PC-3 (cell line): ENCODE measurements at regions not wholly inside any gene's neighbourhood (a gene's known extent, or its start where the extent isn't known, plus 50 kb on each side); places are given as distances from the start of the nearest gene placed in this dataset.
"Not testable (repeated sequence)": the region's sequence is repeated elsewhere in the genome, so short reads cannot be mapped to it uniquely, and the experiment has no call there.

Source experiments
- ATAC-seq: fragments of 200-7000 bp; cut with Tn5 transposase; 2 replicates; pipeline ENCODE4 v1.9.1; 2020; ENCODE audit warnings: mild to moderate bottlenecking, moderate library complexity
- BruUV-seq: library from RNA; stranded (reverse); fragments of 400-500 nt; replicated peaks from 2 replicates; lab custom pipeline; 2021; lab: Mats Ljungman, UMichigan
- CTCF ChIA-PET: fragments of 300-600 bp; sonication (Branson Sonifier 250); formaldehyde crosslinking; loops from one replicate; lab custom pipeline; 2022; ENCODE audit warnings: antibody characterized with exemption; lab: Charles Lee
- POLR2A ChIA-PET: fragments of 300-600 bp; sonication (Branson Sonifier 250); formaldehyde crosslinking; loops from one replicate; lab custom pipeline; 2022; ENCODE audit warnings: antibody characterized with exemption; ENCODE audit not compliant: unreplicated experiment; lab: Charles Lee
- DNase-seq: peaks from one replicate; pipeline ENCODE4 v3.0.0-alpha.2; 2015
- H2AFZ ChIP-seq: fragments of 300-600 bp; sonication (generic); 2 replicates; pipeline ENCODE4 v1.6.0; 2016; ENCODE audit warnings: antibody characterized with exemption, low read length
- H3F3A ChIP-seq: fragments of 300-600 bp; sonication (generic); one replicate; pipeline ENCODE4 v1.6.0; 2017; ENCODE audit warnings: antibody characterized with exemption, low read length, control low read depth, mild to moderate bottlenecking; ENCODE audit not compliant: unreplicated experiment
- H3K27ac ChIP-seq: fragments of 300-600 bp; sonication (generic); 2 replicates; pipeline ENCODE4 v1.5.1; 2016; ENCODE audit warnings: mild to moderate bottlenecking, low read length
- H3K27me3 ChIP-seq: fragments of 300-600 bp; sonication (generic); 2 replicates; pipeline ENCODE4 v1.6.1; 2016; ENCODE audit warnings: low read length, mixed read lengths
- H3K36me3 ChIP-seq: fragments of 300-600 bp; sonication (generic); 2 replicates; pipeline ENCODE4 v1.6.1; 2016; ENCODE audit warnings: low read depth, mixed run types, low read length, mixed read lengths
- H3K4me1 ChIP-seq: fragments of 300-600 bp; sonication (generic); 2 replicates; pipeline ENCODE4 v1.5.1; 2016; ENCODE audit warnings: low read length; ENCODE audit not compliant: insufficient read depth
- H3K4me2 ChIP-seq: fragments of 300-600 bp; sonication (generic); 2 replicates; pipeline ENCODE4 v1.6.0; 2016; ENCODE audit warnings: low read length
- H3K4me3 ChIP-seq: fragments of 300-600 bp; sonication (generic); 2 replicates; pipeline ENCODE4 v1.5.1; 2016; ENCODE audit warnings: mild to moderate bottlenecking, low read length, mixed read lengths
- H3K79me2 ChIP-seq: fragments of 300-600 bp; sonication (generic); 2 replicates; pipeline ENCODE4 v1.6.1; 2017; ENCODE audit warnings: low read length, mixed read lengths
- H3K9ac ChIP-seq: fragments of 300-600 bp; sonication (generic); 2 replicates; pipeline ENCODE4 v1.6.0; 2016; ENCODE audit warnings: mild to moderate bottlenecking, low read length
- H3K9me2 ChIP-seq: fragments of 300-600 bp; sonication (generic); replicated peaks from 2 replicates; pipeline ENCODE4 v1.6.1; 2016; ENCODE audit warnings: mixed run types, low read length, mixed read lengths
- H3K9me3 ChIP-seq: fragments of 300-600 bp; sonication (generic); 2 replicates; pipeline ENCODE4 v1.6.1; 2016; ENCODE audit warnings: low read length, mixed read lengths
- H4K20me1 ChIP-seq: fragments of 300-600 bp; sonication (generic); 2 replicates; pipeline ENCODE4 v1.6.1; 2016; ENCODE audit warnings: low read length, mixed read lengths
- CTCF ChIP-seq: fragments of 300-600 bp; sonication (generic); conservative IDR thresholded peaks from 2 replicates; pipeline ENCODE4 v1.5.1; 2017; ENCODE audit warnings: antibody characterized with exemption, low read depth, mild to moderate bottlenecking, low read length
- EZH2 ChIP-seq: fragments of 300-600 bp; sonication (generic); IDR thresholded peaks from one replicate; pipeline ENCODE4 v1.6.1; 2017; ENCODE audit warnings: antibody characterized with exemption, mild to moderate bottlenecking, low read length; ENCODE audit not compliant: unreplicated experiment
- EZH2phosphoT487 ChIP-seq: fragments of 300-600 bp; sonication (generic); IDR thresholded peaks from 2 replicates; pipeline ENCODE4 v1.6.1; 2018; ENCODE audit warnings: mild to moderate bottlenecking, antibody characterized with exemption, low read length, borderline replicate concordance
- intact Hi-C: fragments of 100-400 bp; cut with micrococcal nuclease; formaldehyde crosslinking; loops from 2 replicates; pipeline ENCODE4 v1.9.0; 2023

GRCh38 chr7:36062154-36062815, 90.8 kb upstream of the EEPD1 start:
- Histone ChIP-seq H3K9me3 (no peaks in the 10 kb centered on the region), H3K4me3 (no peak overlapping the region), H3K27me3 (no peaks in the 10 kb centered on the region), H3K27ac (no peak overlapping the region), H3F3A (no peaks in the 10 kb centered on the region), H3K4me2 (no peak overlapping the region), H3K79me2 (no peaks in the 10 kb centered on the region), H3K9ac (no peak overlapping the region), H3K9me2 (no peaks in the 10 kb centered on the region), H3K36me3 (no peaks in the 10 kb centered on the region), H4K20me1 (no peaks in the 10 kb centered on the region), H3K4me1 (no peaks in the 10 kb centered on the region), H2AFZ (no peak overlapping the region)
- DNase-seq (no peak), ATAC-seq (no peak)
- ChIA-PET POLR2A (no interaction called here), CTCF (no interaction called here)
- TF ChIP-seq EZH2 = no peak
- no peak for TF ChIP-seq CTCF
- no peak for TF ChIP-seq EZH2phosphoT487
- BruUV-seq = no TSS peak
- intact Hi-C loops = no loop called here

- Histone ChIP-seq H3K79me2 (no peaks in the 10 kb centered on the region), H3K27ac (no peak overlapping the region), H3K4me2 (no peak overlapping the region), H2AFZ (no peak overlapping the region), H3K27me3 (no peaks in the 10 kb centered on the region), H3K9me2 (no peaks in the 10 kb centered on the region), H4K20me1 (no peaks in the 10 kb centered on the region), H3K36me3 (no peaks in the 10 kb centered on the region), H3K9ac (no peak overlapping the region), H3K4me3 (no peak overlapping the region), H3K9me3 (no peaks in the 10 kb centered on the region), H3K4me1 (no peaks in the 10 kb centered on the region), H3F3A (no peaks in the 10 kb centered on the region)
- no TSS peak for BruUV-seq
- ChIA-PET POLR2A (no interaction called here), CTCF (no interaction called here)
- ATAC-seq (no peak), DNase-seq (no peak)
- intact Hi-C loops = no loop called here
- TF ChIP-seq CTCF (no peak), EZH2phosphoT487 (no peak), EZH2 (no peak)
Observed at GRCh38 chr7:36064676-36065075, 88.4 kb upstream of the EEPD1 start.

- intact Hi-C loops, CTCF ChIA-PET, DNase-seq: not testable (repeated sequence)
Observed at GRCh38 chr7:36065563-36066342, 87.3 kb upstream of the EEPD1 start.

More at GRCh38 chr7:36065563-36066342, 87.3 kb upstream of the EEPD1 start:
- H3K4me1 ChIP-seq, POLR2A ChIA-PET, BruUV-seq, H3K9me3 ChIP-seq, H3K27me3 ChIP-seq, H4K20me1 ChIP-seq, H3K9me2 ChIP-seq, H3K79me2 ChIP-seq, H3K4me2 ChIP-seq, H3F3A ChIP-seq, H2AFZ ChIP-seq, H3K27ac ChIP-seq, H3K9ac ChIP-seq, ATAC-seq, H3K4me3 ChIP-seq, H3K36me3 ChIP-seq: not testable (repeated sequence)
